ENCODE measurements at regions not wholly inside any gene's neighbourhood (a gene's known extent, or its start where the extent isn't known, plus 50 kb on each side); places are given as distances from the start of the nearest gene placed in this dataset.

GRCh38 chr2:176830362-176830761, 382.2 kb upstream of the HNRNPA3 start:
- DNase-seq (ENCODE audit: low read depth in 1 of 2, low spot score in 1 of 2) (peak in 1 of 2 experiments; percentile 14), ATAC-seq (peak; percentile 73 to 78; a peak in 4 of 6 replicates), FAIRE-seq (no peak)
- no peak overlapping the region for H3K4me2 ChIP-seq
- H3K9me3 ChIP-seq, result no peaks in the 10 kb centered on the region
- 6% methylated on average over 3 of the region's 3 CpGs for WGBS (ENCODE audit: missing lambda C conversion rate)
- POLR2A ChIA-PET, result no interaction called here
- no peak overlapping the region for H3K4me3 ChIP-seq
- CTCF ChIA-PET, result interaction anchor here (2.2 kb wide), 1 partner anchor 10 kb away, joined by 6 read pairs; no protein-coding TSS in a partner anchor
- TF ChIP-seq ZC3H11A (IDR thresholded peaks at IDR 0.05), result no peak
- TF ChIP-seq E2F6 (IDR thresholded peaks at IDR 0.05; ENCODE audit: borderline replicate concordance, low read depth), result no peak
- no peak for TF ChIP-seq PBX3 (IDR thresholded peaks at IDR 0.05)
- TF ChIP-seq HOXA7 (CRISPR knock-in tag; IDR thresholded peaks at IDR 0.05), result no peak
- no peak for TF ChIP-seq CBX8 (IDR thresholded peaks at IDR 0.05)
- TF ChIP-seq RCOR1 (IDR thresholded peaks at IDR 0.05; ENCODE audit: low read depth, low read length), result no peak
- no peak for TF ChIP-seq ELK1 (IDR thresholded peaks at IDR 0.05; ENCODE audit: low read depth, low read length)
- no peak for TF ChIP-seq MYC (IDR thresholded peaks at IDR 0.05; ENCODE audit: borderline replicate concordance, low read length)
- TF ChIP-seq EP300 (IDR thresholded peaks at IDR 0.05), result no peak
- TF ChIP-seq GATA3 (IDR thresholded peaks at IDR 0.05; ENCODE audit: borderline replicate concordance), result no peak
- H3K4me1 ChIP-seq, result no peaks in the 10 kb centered on the region
- H3K27ac ChIP-seq, result no peak overlapping the region

GRCh38 chr2:176832086-176832485, 380.5 kb upstream of the HNRNPA3 start:
- TF ChIP-seq CBX8 (IDR thresholded peaks at IDR 0.05), result no peak
- TF ChIP-seq SREBF2 (IDR thresholded peaks at IDR 0.05), result no peak
- no peak for TF ChIP-seq ZNF302 (CRISPR knock-in tag; IDR thresholded peaks at IDR 0.05)
- TF ChIP-seq HOXA7 (CRISPR knock-in tag; IDR thresholded peaks at IDR 0.05), result no peak
- TF ChIP-seq CHD2 (IDR thresholded peaks at IDR 0.05; ENCODE audit: low read length, partially characterized antibody), result no peak
- TF ChIP-seq ZSCAN20 (CRISPR knock-in tag; IDR thresholded peaks at IDR 0.05), result no peak
- no peak for TF ChIP-seq CHD4 (IDR thresholded peaks at IDR 0.05; ENCODE audit: borderline replicate concordance)
- no peak for TF ChIP-seq JUN (IDR thresholded peaks at IDR 0.05)
- TF ChIP-seq RFX5 (IDR thresholded peaks at IDR 0.05), result no peak
- no peak for TF ChIP-seq RARB (CRISPR knock-in tag; IDR thresholded peaks at IDR 0.05)
- no peak for TF ChIP-seq EP300 (IDR thresholded peaks at IDR 0.05)
- TF ChIP-seq TFCP2L1 (CRISPR knock-in tag; IDR thresholded peaks at IDR 0.05), result no peak
- no peak for TF ChIP-seq CTCF (IDR thresholded peaks at IDR 0.05)
- TF ChIP-seq ZC3H11A (IDR thresholded peaks at IDR 0.05), result no peak
- TF ChIP-seq PHF8 (IDR thresholded peaks at IDR 0.05; ENCODE audit: borderline replicate concordance, low read depth), result no peak
- TF ChIP-seq KDM5A (IDR thresholded peaks at IDR 0.05), result no peak
- TF ChIP-seq EHF (CRISPR knock-in tag; IDR thresholded peaks at IDR 0.05), result no peak
- TF ChIP-seq RAD21 (conservative IDR thresholded peaks at IDR 0.05 in 1 of 2, IDR thresholded peaks at IDR 0.05 in 1 of 2), result no peak
- no peak for TF ChIP-seq MAX (IDR thresholded peaks at IDR 0.05)
- no peak for FAIRE-seq
- Histone ChIP-seq H3K4me2 (no peak overlapping the region), H3K27ac (no peak overlapping the region), H3K9me3 (no peaks in the 10 kb centered on the region), H3K4me1 (no peaks in the 10 kb centered on the region), H3K4me3 (no peak overlapping the region)
- DNase-seq (ENCODE audit: low read depth in 1 of 2, low spot score in 1 of 2), result no peak
- ChIA-PET POLR2A (no interaction called here), CTCF (no interaction called here)
- 22% methylated on average over 6 of the region's 6 CpGs for WGBS (ENCODE audit: missing lambda C conversion rate)
- no peak for ATAC-seq

All from A549 (cell line).